NOMO-1 (cell line): ENCODE measurements at regions not wholly inside any gene's neighbourhood (a gene's known extent, or its start where the extent isn't known, plus 50 kb on each side); places are given as distances from the start of the nearest gene placed in this dataset.

Experiments used
- DNase-seq, 2 experiments: peaks; one replicate each; lab custom pipeline; 2025; ENCODE audit not compliant: unreplicated experiment in 2 of 2; lab: John Stamatoyannopoulos, UW

DNA sequence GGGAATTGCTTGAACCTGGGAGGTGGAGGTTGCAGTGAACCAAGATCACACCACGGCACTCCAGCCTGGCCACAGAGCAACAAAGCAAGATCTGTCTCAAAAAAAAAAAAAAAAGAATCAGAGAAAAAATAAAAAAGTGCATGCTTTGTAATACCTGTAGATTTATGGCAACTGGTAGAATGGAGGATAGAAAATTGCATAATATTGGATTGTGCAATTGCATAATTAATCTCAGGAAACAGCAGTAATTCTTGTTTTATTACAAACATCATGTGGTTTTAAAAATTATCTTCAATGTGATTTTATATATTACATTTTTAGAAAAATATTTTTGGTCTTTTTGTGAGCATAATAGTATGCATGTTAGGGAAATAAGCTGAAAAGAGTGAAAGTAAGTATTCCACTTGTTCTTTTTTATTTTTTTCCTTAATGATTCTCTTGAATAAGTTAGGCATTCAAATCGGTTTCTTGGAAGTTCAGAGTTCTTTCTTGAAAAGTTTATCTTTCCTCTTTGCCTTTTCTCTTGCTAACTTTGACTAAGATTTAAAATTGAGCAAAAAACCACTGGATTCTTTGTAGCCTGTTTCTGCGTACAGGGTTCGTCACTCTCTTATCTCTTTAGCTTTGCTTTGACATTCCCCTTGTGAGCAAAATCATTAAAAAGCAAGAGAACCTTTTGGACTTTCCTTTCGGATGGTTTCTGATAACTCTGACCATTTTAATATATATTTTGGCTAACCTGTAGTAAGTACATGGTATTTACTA, 127.5 kb upstream of the ADAMTS5 start:
- peak in 1 of 2 experiments; percentile 58 for DNase-seq

DNA sequence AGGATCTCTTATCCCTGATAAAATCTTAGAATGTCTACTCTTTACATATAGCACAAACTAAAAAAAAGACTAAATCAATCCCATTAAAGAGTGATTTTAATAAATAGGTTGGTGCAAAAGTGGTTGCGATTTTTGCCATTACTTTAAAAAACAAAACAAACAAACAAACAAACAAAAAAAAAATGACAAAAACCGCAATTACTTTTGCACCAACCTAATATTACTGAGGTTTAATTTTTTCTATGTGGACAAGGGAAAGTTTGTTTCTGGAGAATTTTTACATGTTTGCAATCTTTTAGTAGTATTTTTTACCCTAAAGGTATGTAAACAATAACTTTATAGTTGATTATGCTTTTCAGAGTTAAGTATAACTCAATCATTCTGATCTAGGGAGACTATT, 119.7 kb upstream of the ADAMTS5 start:
- DNase-seq: no peak

DNA sequence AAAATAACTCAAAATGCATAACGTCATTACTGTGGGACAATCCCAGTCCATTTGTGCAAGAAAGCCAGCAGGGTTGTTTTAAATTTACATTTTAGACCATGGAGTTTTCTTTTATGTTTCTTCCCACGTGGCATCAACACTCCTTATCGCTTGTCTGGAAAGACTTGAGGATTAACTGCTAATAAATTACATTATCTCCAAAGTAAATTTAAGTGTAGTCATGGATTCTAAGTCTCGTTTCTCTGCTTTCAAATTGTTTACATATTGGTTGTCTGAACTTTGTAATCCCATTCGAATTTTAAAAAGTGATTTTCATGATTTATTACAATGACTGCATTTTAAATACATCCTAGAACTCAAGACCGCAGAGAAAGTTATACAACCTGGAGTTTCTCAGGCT, 119.3 kb upstream of the ADAMTS5 start:
- DNase-seq: no peak

DNA sequence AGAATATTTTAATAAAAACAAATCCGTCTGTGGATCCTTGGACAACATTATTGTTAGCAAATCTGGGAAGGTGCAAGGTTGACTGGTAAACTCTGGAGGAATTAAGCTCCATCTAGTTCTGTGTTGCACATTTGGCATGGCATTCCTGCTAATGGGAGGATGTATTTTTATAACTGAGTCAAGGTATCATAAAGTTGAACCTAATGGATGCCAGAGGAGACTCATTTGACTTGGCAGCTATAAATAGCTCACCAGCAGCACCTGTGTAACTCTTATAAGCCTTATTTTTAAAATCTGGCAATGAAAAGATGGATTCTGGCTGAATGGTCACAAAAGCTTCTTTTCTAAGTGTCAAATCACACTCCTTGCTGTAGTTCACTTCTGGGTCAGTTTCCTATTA, 118.5 kb upstream of the ADAMTS5 start:
- DNase-seq: no peak

DNA sequence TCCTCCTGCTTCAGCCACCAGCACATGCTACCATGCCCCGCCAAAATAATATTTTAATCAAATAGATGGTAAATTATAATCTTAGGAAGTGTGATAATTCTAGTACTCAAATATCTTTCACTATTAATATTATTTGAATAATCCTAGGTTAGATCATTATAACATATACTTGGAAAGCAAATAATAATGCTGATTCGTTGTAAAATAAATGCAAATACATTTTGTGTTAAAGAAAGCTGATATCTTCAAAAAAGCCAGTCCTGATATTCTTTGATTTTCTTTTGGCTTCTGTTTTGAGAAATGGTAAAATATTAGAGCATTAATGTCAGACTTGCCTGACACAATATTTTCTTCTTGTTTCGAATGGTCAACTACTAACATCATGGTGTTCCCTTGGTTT, 116.3 kb upstream of the ADAMTS5 start:
- no peak for DNase-seq

DNA sequence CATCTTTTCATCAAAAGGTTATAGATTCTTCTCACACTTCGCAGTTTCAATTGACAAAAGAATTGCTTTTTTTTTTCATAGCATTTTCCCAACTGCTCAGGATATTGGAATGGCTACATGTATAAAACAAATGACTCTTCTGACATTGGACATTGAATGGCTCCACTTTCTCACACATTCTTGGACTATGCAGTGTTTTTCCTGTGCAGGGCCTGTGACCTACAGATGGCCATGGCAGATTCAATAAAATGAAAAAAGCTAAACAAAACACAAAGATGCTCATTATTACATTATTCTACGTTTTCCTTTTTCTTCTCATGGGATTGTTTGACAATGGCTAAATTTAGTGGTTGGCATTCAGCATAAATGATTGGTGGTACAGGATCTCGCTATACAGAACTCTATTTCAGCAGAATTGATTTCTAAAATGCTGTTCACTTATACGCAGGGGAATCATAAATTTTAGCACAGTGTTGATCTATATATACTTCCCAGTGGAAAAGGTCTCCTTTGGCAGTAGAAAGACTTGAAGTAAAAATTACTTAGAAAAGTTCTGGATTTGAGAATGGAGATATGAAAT, 115.6 kb upstream of the ADAMTS5 start:
- DNase-seq: no peak

DNA sequence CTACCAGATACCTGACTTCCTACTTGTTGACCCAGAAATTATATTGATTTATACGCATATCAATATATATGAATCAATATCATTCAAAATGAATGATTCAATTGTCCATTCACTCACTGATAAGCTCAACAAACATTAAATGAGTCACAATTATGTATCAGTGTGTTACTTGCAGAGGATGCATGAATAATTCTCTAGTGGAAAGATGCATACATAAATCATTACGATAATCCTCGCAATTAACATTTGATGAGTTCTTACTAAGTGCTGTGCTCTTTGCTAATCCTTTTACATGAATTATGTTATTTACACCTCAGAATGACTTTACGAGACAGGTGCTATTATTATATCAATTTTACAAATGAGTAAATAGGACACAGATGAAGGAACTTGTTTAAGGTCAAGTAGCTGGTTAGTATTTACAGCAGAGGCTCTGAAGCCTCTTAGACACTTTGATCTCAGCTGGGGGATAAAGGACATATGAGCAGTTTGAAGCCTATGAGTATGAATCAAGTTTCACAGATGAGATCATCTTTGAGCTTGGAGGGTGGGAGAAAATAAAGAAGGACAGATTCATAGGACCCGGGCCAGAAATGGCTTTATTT, 112.8 kb upstream of the ADAMTS5 start:
- DNase-seq: no peak

DNA sequence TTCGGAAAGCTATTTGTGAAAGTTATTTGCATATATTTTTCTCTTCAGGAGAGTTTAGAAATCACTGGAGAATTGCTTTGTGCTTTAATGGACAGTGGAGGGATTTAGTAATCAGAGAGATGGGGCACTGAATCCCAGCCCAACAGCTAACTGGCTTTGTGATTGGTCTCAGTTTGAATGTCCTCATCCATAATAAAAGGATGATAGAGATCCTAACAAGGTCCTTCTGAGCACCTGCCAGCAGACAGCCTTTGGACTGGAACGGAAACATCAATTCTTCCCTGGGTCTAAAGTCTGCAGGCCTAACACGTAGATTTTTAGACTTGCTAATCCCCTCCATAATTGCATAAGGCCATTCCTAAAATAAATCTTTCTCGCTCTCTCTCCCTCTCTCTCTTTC, 112.0 kb upstream of the ADAMTS5 start:
- DNase-seq: no peak

DNA sequence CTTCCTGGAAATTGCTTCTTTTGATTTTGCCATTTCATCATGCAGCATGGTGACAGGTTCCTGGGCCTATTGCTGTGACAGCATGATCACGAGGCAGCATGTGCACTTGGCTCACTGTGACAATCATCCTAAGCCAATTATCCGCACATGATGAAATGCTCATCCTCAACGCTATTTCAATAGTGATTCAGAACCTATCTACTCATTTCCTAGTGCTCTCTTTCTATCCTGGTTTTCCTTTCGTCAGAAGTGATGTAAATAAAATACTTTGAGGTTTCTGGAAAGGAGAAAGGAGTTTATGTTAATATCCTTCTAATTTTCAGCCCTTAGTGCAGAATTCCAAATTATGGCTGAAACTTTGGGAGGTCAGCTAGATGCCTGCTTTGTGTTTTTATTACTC, 110.6 kb upstream of the ADAMTS5 start:
- DNase-seq: peak; percentile 13 to 44

DNA sequence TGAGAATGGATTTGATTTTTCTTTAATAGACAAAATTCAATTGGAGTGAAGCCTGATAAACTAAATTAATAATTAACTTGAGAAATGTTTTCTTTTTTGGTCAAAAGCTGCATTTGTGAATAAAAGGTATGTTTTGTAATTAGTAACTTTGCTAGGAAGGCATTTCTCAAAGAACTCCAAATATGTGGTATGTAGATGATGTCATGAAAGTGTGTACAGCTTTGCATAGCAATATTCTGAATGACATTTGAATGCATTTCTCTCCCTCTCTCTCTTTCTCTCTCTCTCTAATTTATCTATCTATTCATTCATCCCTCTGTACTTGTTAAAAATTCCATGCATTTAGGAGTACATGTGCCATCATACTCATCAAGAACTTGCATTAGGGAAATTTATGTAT, 109.1 kb upstream of the ADAMTS5 start:
- no peak for DNase-seq

DNA sequence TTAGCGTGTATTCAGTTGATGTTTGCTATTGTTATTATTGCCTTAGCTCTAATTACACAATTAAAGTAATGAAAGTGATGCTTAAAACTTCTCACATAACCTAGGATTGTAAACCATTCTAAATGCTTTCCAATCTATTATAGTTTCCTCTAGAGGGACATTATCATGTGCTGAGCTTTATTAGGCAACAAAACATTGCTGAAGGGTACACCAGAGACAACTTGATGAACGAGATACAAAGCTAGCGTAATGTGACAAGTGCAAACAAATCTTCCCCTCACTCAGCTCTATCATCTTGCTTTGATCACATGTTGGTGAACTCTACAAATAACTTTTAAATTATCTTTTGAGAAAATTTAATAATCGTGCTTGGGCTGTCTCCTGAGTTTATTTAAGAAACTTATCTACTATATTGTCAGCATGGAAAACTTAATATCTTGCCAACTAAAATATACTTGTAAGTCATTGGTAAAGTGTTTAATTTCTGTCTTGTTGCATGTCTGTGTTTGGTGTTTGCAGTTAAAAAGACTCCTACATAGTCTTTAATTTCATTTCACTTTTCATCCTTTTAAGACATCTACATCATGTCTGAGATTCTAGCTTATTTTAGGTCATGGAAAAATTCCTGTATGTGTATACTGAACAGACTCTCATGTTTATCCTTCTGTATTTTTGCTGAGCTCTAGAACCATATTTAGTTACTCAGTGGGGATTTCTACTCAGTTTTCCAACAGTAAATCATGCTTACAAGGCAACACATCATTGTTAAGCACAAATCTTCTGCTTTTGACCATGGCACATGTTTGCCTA, 104.2 kb upstream of the ADAMTS5 start:
- no peak for DNase-seq

DNA sequence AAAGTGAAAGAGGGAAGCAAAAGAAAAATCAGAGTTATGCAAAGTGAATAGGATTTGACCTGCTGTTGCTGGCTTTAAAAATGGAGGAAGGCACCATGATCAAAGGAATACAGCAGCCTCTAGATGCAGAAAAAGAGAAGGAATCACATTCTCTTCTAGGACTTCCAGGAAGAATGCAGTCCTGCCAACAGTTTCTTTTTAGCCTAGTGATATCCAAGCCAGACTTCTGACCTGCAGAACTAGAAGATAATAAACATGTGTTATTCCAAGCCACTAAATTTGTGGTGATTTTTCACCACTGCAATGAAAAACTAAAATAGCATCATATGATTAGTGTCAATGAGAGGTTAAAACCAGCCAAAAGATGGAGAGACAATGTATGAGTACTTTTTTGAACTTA, 101.9 kb upstream of the ADAMTS5 start:
- DNase-seq: no peak

DNA sequence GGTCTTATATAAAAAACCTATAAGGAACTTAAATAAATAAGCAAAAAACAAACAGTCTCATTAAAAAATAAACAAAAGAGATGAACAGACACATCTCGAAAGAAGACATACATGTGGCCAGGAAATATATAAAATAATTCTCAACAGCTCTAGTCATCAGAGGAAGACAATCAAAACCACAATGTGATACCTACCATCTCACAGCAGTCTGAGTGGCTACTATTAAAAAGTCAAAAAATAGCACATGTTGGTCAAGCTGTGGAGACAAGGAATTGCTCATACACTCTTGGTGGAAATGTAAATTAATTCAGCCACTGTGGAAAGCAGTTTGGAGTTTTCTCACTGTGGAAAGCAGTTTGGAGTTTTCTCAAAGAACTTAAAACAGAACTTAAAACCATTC, 100.3 kb upstream of the ADAMTS5 start:
- DNase-seq: no peak

DNA sequence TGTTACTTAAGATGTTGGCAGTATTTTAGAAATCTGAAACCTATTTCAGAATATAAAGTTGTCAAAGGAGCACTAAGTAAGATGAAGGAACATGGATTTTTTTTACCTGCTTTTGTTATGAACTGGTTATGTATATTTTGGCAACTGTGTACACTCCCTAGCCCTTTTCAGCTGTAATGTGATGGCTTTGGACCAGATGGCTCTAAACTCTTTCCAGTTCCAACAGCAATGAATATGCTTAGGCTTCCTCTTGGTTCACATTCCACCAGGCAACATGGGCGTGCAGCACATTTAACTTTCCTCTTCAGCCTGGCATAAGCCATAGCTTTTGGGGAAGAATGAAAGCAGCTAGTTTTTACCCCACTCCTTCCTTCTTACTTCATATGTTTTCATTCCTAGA, 95.6 kb upstream of the ADAMTS5 start:
- no peak for DNase-seq

DNA sequence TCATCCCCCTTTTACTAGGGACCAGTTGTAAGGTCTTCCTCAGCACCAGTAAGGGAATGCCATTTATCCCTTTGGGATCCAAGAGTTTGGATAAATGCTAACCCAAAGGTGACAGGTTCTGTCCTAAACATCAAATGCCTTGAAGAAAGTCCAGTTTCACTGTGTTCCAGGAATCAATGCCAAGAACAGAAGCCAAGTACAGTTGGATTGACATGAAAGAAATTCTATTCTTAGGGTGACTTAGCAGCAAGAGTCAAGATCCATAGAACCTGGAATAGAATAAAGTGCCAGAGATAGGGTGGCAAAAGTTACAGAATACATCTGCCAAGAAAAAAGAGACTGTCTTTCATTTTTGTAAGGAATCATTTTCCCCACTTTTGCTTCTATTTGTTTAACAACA, 94.9 kb upstream of the ADAMTS5 start:
- DNase-seq: no peak

DNA sequence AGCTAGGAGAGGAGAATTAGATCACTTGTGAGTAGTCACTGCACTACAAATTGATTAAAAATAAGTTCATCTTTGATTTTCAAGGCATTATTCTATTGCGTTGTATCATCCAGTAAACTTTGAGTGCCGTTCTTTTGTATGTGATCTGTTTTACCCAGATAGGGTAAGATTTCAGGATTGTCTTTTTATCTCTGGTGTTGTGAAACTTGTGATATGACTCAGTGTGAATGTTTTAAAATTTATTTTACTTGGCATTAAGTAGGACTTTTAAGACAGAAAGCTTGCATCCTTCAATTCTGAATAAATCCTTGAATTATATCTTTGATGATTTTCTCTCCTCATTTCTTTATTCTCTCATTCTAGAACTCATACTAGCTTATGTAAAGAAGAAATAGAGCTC, 93.3 kb upstream of the ADAMTS5 start:
- DNase-seq: no peak

DNA sequence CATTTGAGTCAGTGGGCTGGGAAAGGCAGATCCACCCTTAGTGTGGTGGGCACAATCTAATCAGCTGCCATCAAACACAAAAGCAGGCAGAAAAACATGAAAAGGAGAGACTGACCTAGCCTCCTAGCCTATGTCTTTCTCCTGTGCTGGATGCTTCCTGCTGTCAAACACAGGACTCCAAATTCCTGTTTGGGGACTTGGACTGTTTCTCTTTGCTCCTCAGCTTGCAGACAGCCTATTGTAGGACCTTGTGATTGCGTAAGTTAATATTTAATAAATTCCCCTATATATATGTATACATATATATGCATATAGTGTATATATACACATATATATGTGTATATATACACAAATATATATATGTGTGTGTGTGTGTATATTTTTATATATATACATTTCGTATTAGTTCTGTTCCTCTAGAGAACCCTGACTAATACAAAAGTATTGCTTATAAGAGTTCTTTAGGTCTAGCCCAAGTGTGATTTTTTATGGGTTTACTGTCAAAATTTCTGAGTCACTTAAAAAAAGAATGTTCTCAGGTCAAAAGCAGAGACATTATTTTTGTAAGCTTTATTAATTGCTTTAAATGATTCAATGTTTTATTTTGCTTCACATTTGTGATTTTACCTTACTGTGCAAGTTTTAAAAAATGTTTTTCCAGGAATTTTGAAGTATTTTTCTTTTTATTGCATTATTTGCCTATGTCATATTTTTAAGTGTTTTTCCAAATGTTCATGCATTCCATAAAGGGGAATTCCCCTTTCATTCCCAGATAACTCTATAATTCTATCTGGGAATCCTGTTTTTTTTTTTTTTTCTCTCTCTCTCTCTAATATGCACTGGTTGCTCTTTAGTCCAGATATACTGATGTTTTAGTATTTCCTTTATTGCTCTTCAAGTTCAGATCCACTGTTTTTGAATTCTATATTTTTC, 92.1 kb upstream of the ADAMTS5 start:
- no peak for DNase-seq

DNA sequence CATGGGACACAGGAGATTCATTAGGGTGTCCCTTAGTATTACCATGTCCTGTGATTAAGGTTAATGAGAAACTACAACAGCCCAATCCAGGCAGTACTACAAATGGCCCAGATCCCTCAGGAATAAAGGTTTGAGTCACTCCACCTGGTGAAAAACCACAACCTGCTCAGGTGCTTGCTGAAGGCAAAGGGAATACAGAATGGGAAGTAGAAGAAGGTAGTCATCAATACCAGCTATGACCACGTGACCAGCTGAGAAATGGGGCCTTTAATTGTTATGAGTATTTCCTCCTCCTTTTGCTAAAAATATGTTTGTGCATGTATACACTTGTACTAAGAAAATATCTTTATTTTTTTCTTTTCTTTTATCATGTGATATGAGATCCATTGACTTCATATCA, 91.1 kb upstream of the ADAMTS5 start:
- no peak for DNase-seq

DNA sequence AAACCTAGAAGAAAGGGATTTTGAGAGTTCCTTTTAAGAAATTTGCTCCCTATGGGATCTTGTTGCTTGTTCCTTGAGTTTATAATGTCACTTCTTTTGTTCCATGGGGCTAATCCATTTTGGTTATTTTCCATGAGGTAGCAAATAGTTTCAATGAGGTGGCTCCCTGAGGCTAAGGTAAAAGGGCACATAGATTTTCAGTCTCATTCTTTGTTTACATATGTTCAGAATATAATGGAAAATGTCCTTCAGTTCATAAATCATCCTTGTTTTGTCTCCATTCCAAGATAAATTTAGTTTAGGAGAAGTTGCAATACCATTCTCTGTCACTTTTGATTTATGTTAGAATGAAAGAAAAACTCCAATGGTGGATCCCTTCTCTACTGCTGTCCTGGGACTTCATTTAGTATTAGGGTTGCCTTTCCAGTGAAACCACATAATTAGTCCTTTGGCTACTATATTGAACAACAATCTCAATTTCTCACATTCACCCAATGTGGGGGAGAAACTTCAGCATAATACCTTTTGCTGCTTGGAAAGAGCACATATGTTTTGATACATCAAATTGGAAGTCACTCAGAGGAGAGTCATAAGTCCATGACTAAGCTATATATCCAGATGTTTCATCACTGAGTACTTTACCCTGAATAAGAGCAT, 80.9 kb upstream of the ADAMTS5 start:
- no peak for DNase-seq

DNA sequence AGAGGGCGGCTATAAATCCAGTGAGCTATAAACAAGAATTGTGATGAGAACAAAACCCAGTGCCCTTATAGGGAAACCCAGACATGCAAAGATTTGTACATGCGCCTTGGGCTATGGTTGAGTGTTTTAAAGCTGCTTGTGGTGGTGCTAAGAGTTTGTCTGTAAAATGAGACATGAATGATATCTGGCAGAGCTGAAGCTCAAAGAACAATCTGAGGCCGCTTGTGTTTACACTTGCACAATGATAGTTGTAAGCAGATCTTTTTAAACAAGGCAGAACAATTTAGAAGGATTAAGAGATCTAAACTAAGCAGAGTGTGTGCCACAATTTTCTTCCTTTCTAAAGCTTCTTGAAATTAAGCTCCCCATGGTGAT, 80.4 kb upstream of the ADAMTS5 start:
- no peak for DNase-seq
